LNCAP (cell line): ENCODE measurements at regions not wholly inside any gene's neighbourhood (a gene's known extent, or its start where the extent isn't known, plus 50 kb on each side); places are given as distances from the start of the nearest gene placed in this dataset.

Experiments used
- CTCF ChIP-seq: fragments of 450-650 bp; IDR thresholded peaks from 2 replicates; pipeline ENCODE4 v1.5.1; 2017; ENCODE audit warnings: mild to moderate bottlenecking

GRCh38 chr4:75169427-75169826 lies 236.5 kb downstream of the PARM1 start:
- TF ChIP-seq CTCF, result no peak

GRCh38 chr4:75169020-75169419 lies 236.1 kb downstream of the PARM1 start:
- TF ChIP-seq CTCF, result no peak

GRCh38 chr4:75168548-75168947 lies 235.6 kb downstream of the PARM1 start:
- no peak for TF ChIP-seq CTCF

- no peak for TF ChIP-seq CTCF
These were observed 225.5 kb downstream of the PARM1 start for GRCh38 chr4:75158451-75158850.

- no peak for TF ChIP-seq CTCF
These were observed 222.1 kb downstream of the PARM1 start for GRCh38 chr4:75154994-75155393.

- TF ChIP-seq CTCF, result no peak
These were observed 213.3 kb downstream of the PARM1 start for GRCh38 chr4:75146223-75146622.

- TF ChIP-seq CTCF, result no peak
These were observed 211.6 kb downstream of the PARM1 start for GRCh38 chr4:75144475-75144874.

GRCh38 chr4:75142850-75143249 lies 209.9 kb downstream of the PARM1 start:
- no peak for TF ChIP-seq CTCF
